IMR-90 (cell line): ENCODE measurements at regions not wholly inside any gene's neighbourhood (a gene's known extent, or its start where the extent isn't known, plus 50 kb on each side); places are given as distances from the start of the nearest gene placed in this dataset.

Experiments
- ATAC-seq: fragments of 200-7000 bp; cut with Tn5 transposase; 2 replicates; pipeline ENCODE4 v1.9.1; 2020; ENCODE audit warnings: low read depth, mild to moderate bottlenecking, moderate library complexity
- BruUV-seq: library from RNA; stranded (reverse); fragments of 400-500 nt; replicated peaks from 2 replicates; lab custom pipeline; 2021; lab: Mats Ljungman, UMichigan
- CTCF ChIA-PET: fragments of 300-600 bp; formaldehyde crosslinking; extraction: SDS; loops from one replicate; lab custom pipeline; 2021; ENCODE audit warnings: antibody characterized with exemption; lab: Yijun Ruan, JAX
- POLR2A ChIA-PET: fragments of 300-600 bp; sonication (Branson Sonifier 250); formaldehyde crosslinking; loops from one replicate; lab custom pipeline; 2022; ENCODE audit warnings: antibody characterized with exemption; ENCODE audit not compliant: unreplicated experiment; lab: Charles Lee
- DNase-seq: peaks from one replicate; pipeline ENCODE4 v3.0.0; 2013
- H2AFZ ChIP-seq: replicated peaks from 2 replicates; pipeline ENCODE3; 2013; ENCODE audit warnings: low read length, mild to moderate bottlenecking; ENCODE audit not compliant: poor library complexity
- H2AK5ac ChIP-seq: 2 replicates; pipeline ENCODE4 v1.6.1; 2013; ENCODE audit warnings: low read depth, low read length, inconsistent platforms
- H2AK9ac ChIP-seq: replicated peaks from 2 replicates; pipeline ENCODE3; 2013; ENCODE audit warnings: mild to moderate bottlenecking, low read depth, low read length, moderate library complexity; ENCODE audit not compliant: poor library complexity
- H2BK120ac ChIP-seq: 2 replicates; pipeline ENCODE4 v1.6.1; 2013; ENCODE audit warnings: low read depth, low read length, inconsistent platforms
- H2BK15ac ChIP-seq: 3 replicates; pipeline ENCODE4 v1.6.1; 2013; ENCODE audit warnings: low read depth, low read length, inconsistent platforms
- H2BK20ac ChIP-seq: 2 replicates; pipeline ENCODE4 v1.6.1; 2013; ENCODE audit warnings: low read depth, mild to moderate bottlenecking, inconsistent platforms, low read length, moderate library complexity
- H2BK5ac ChIP-seq: 2 replicates; pipeline ENCODE4 v1.6.1; 2013; ENCODE audit warnings: mild to moderate bottlenecking, low read depth, low read length, inconsistent platforms; ENCODE audit not compliant: poor library complexity, severe bottlenecking
- H3K14ac ChIP-seq: replicated peaks from 2 replicates; pipeline ENCODE4 v1.6.1; 2013; ENCODE audit warnings: low read depth, low read length, inconsistent platforms
- H3K18ac ChIP-seq: 2 replicates; pipeline ENCODE4 v1.6.1; 2013; ENCODE audit warnings: low read depth, low read length, control low read depth
- H3K23ac ChIP-seq: 2 replicates; pipeline ENCODE4 v1.6.1; 2013; ENCODE audit warnings: low read depth, low read length, inconsistent platforms
- H3K27ac ChIP-seq: 2 replicates; pipeline ENCODE4 v1.5.1; 2013; ENCODE audit warnings: mild to moderate bottlenecking, control low read depth, low read length; ENCODE audit not compliant: insufficient read depth
- H3K27me3 ChIP-seq: 2 replicates; pipeline ENCODE4 v1.6.1; 2013; ENCODE audit warnings: low read length; ENCODE audit not compliant: control insufficient read depth, insufficient read depth
- H3K36me3 ChIP-seq: 2 replicates; pipeline ENCODE4 v1.6.1; 2013; ENCODE audit warnings: low read length, mixed read lengths; ENCODE audit not compliant: control insufficient read depth, insufficient read depth
- H3K4ac ChIP-seq: 2 replicates; pipeline ENCODE4 v1.6.1; 2013; ENCODE audit warnings: low read depth, low read length, inconsistent platforms
- H3K4me1 ChIP-seq: 2 replicates; pipeline ENCODE4 v1.6.1; 2013; ENCODE audit warnings: low read length, mixed read lengths; ENCODE audit not compliant: control insufficient read depth, insufficient read depth
- H3K4me2 ChIP-seq: 2 replicates; pipeline ENCODE4 v1.6.1; 2013; ENCODE audit warnings: low read depth, mild to moderate bottlenecking, control low read depth, low read length, moderate library complexity
- H3K4me3 ChIP-seq: 2 replicates; pipeline ENCODE4 v1.5.1; 2013; ENCODE audit warnings: low read depth, mild to moderate bottlenecking, control low read depth, low read length, moderate library complexity; ENCODE audit not compliant: insufficient read depth
- H3K56ac ChIP-seq: 2 replicates; pipeline ENCODE4 v1.6.1; 2013; ENCODE audit warnings: low read length, inconsistent platforms; ENCODE audit not compliant: insufficient read depth; ENCODE audit errors: extremely low read depth
- H3K79me1 ChIP-seq, 2 experiments: 2 replicates each; pipeline ENCODE4 v1.6.1; 2013; ENCODE audit warnings: low read length in 2 of 2, inconsistent platforms in 1 of 2, low read depth in 1 of 2
- H3K9ac ChIP-seq: 2 replicates; pipeline ENCODE4 v1.6.1; 2013; ENCODE audit warnings: low read depth, low read length, control low read depth
- H3K9me1 ChIP-seq: 2 replicates; pipeline ENCODE4 v1.6.1; 2013; ENCODE audit warnings: low read length, inconsistent platforms; ENCODE audit not compliant: insufficient read depth
- H3K9me3 ChIP-seq: 2 replicates; pipeline ENCODE4 v1.6.1; 2013; ENCODE audit warnings: low read length; ENCODE audit not compliant: control insufficient read depth, insufficient read depth
- H4K20me1 ChIP-seq: 2 replicates; pipeline ENCODE4 v1.6.1; 2013; ENCODE audit warnings: low read length, inconsistent platforms; ENCODE audit not compliant: insufficient read depth
- H4K5ac ChIP-seq: 2 replicates; pipeline ENCODE4 v1.6.1; 2013; ENCODE audit warnings: mild to moderate bottlenecking, low read depth, low read length, control low read depth
- H4K8ac ChIP-seq, 2 experiments: 2 replicates each; pipeline ENCODE4 v1.6.1; 2013; ENCODE audit warnings: low read depth in 2 of 2, low read length in 2 of 2, control low read depth in 1 of 2, inconsistent platforms in 1 of 2
- H4K91ac ChIP-seq: 2 replicates; pipeline ENCODE4 v1.6.1; 2013; ENCODE audit warnings: low read depth, low read length, inconsistent platforms; ENCODE audit not compliant: insufficient read depth
- BHLHE40 ChIP-seq: fragments of 150-350 bp; IDR thresholded peaks from 2 replicates; pipeline ENCODE4 v1.6.1; 2016; ENCODE audit warnings: mild to moderate bottlenecking, low read depth, low read length
- CHD1 ChIP-seq: IDR thresholded peaks from 2 replicates; pipeline ENCODE4 v1.6.1; 2012; ENCODE audit warnings: low read depth, low read length, improper control_type of control experiment
- FOS ChIP-seq: fragments of 150-350 bp; IDR thresholded peaks from 2 replicates; pipeline ENCODE4 v1.6.1; 2016; ENCODE audit warnings: low read depth, low read length
- MAZ ChIP-seq: IDR thresholded peaks from 2 replicates; pipeline ENCODE4 v1.6.1; 2012; ENCODE audit warnings: low read depth, mild to moderate bottlenecking, low read length, improper control_type of control experiment, moderate library complexity, borderline replicate concordance
- RFX5 ChIP-seq: IDR thresholded peaks from 2 replicates; pipeline ENCODE4 v1.8.0; 2012; ENCODE audit warnings: low read depth, mild to moderate bottlenecking, low read length, moderate library complexity
- SMC3 ChIP-seq: fragments of 150-350 bp; IDR thresholded peaks from 2 replicates; pipeline ENCODE4 v1.6.1; 2016; ENCODE audit warnings: low read depth, mild to moderate bottlenecking, antibody characterized with exemption, low read length, moderate library complexity
- WGBS, 2 experiments: methylation state at CpG; one replicate each; pipeline versions ENCODE4 v1.1.5 to v1.1.7; 2013; ENCODE audit warnings: missing lambda C conversion rate in 2 of 2; ENCODE audit not compliant: insufficient read length in 1 of 2; ENCODE audit errors: extremely low coverage in 2 of 2; 5-methylcytosine and 5-hydroxymethylcytosine counted together
- dilution Hi-C: fragments of 300-500 bp; cut with HindIII; formaldehyde crosslinking; loops from one replicate; pipeline ENCODE4 v1.14.3; 2018; ENCODE audit warnings: low sequenced_read_pairs; ENCODE audit not compliant: unreplicated experiment
- in situ Hi-C: fragments of 300-500 bp; cut with MboI; formaldehyde crosslinking; loops from 3 replicates; pipeline ENCODE4 v1.14.3; 2019; ENCODE audit warnings: low sequenced_read_pairs, inconsistent platforms, mixed read lengths
- intact Hi-C: fragments of 100-400 bp; cut with micrococcal nuclease; formaldehyde crosslinking; loops from 2 replicates; pipeline ENCODE4 v1.10.0; 2022
- TF ChIP-seq, protein P1 (sequence below): fragments of 150-350 bp; IDR thresholded peaks from 2 replicates; pipeline ENCODE4 v1.6.1; 2017; ENCODE audit warnings: mild to moderate bottlenecking, antibody characterized with exemption, low read length, low read depth

GRCh38 chr20:39638731-39639130 lies 676.6 kb downstream of the DHX35 start:
- no peak overlapping the region for H2BK20ac ChIP-seq
- H3K9ac ChIP-seq: no peak overlapping the region
- no CpG with 5 or more reads among the region's 2 CpGs for WGBS, 2 experiments
- H3K4ac ChIP-seq: no peak overlapping the region
- H2AK9ac ChIP-seq: no peak overlapping the region
- no peaks in the 10 kb centered on the region for H3K79me1 ChIP-seq
- no peak overlapping the region for H3K4me2 ChIP-seq
- TF ChIP-seq CHD1: no peak
- TF ChIP-seq SMC3: no peak
- no peak for TF ChIP-seq FOS
- TF ChIP-seq, protein P1, sequence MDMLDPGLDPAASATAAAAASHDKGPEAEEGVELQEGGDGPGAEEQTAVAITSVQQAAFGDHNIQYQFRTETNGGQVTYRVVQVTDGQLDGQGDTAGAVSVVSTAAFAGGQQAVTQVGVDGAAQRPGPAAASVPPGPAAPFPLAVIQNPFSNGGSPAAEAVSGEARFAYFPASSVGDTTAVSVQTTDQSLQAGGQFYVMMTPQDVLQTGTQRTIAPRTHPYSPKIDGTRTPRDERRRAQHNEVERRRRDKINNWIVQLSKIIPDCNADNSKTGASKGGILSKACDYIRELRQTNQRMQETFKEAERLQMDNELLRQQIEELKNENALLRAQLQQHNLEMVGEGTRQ: no peak
- TF ChIP-seq RFX5: no peak
- no peak for TF ChIP-seq BHLHE40
- TF ChIP-seq MAZ: no peak
- H4K20me1 ChIP-seq: no peaks in the 10 kb centered on the region
- H2BK120ac ChIP-seq: no peak overlapping the region
- H3K27ac ChIP-seq: no peak overlapping the region
- ChIA-PET POLR2A (no interaction called here), CTCF (no interaction called here)
- peaks cover 3% of the 10 kb centered on the region for H3K9me3 ChIP-seq
- H3K23ac ChIP-seq: no peak overlapping the region
- no peaks in the 10 kb centered on the region for H3K27me3 ChIP-seq
- no TSS peak for BruUV-seq
- H2AFZ ChIP-seq: no peak overlapping the region
- ATAC-seq (no peak), DNase-seq (no peak)
- no peak overlapping the region for H2BK15ac ChIP-seq
- no peak overlapping the region for H3K56ac ChIP-seq
- dilution Hi-C loops (no loop called here), in situ Hi-C loops (no loop called here), intact Hi-C loops (no loop called here)
- H3K36me3 ChIP-seq: no peaks in the 10 kb centered on the region
- no peak overlapping the region for H4K91ac ChIP-seq
- no peaks in the 10 kb centered on the region for H3K4me1 ChIP-seq
- no peaks in the 10 kb centered on the region for H3K9me1 ChIP-seq
- H4K8ac ChIP-seq: no peak overlapping the region
- H3K18ac ChIP-seq: no peak overlapping the region
- H2BK5ac ChIP-seq: no peak overlapping the region
- no peak overlapping the region for H2AK5ac ChIP-seq
- H3K4me3 ChIP-seq: no peak overlapping the region
- no peak overlapping the region for H4K5ac ChIP-seq
- no peak overlapping the region for H3K14ac ChIP-seq
